GM06990 (cell line): ENCODE measurements at regions not wholly inside any gene's neighbourhood (a gene's known extent, or its start where the extent isn't known, plus 50 kb on each side); places are given as distances from the start of the nearest gene placed in this dataset.

Source experiments
- DNase-seq: peaks from one replicate; pipeline ENCODE4 v3.0.0-alpha.2; 2011; ENCODE audit not compliant: insufficient read length; ENCODE audit errors: extremely low read depth
- H3K27me3 ChIP-seq: replicated peaks from 2 replicates; pipeline ENCODE4 v1.6.0; 2011; ENCODE audit warnings: low read length; ENCODE audit not compliant: control insufficient read depth, insufficient read depth
- H3K36me3 ChIP-seq: 2 replicates; pipeline ENCODE4 v1.5.1; 2011; ENCODE audit warnings: low read length; ENCODE audit not compliant: control insufficient read depth, insufficient read depth
- H3K4me3 ChIP-seq: replicated peaks from 2 replicates; pipeline ENCODE4 v1.5.1; 2011; ENCODE audit warnings: low read depth, mild to moderate bottlenecking, control low read depth, low read length
- TF ChIP-seq, protein P1 (sequence below): IDR thresholded peaks from 2 replicates; pipeline ENCODE4 v1.5.1; 2011; ENCODE audit warnings: low read length, control low read depth, mild to moderate bottlenecking, inconsistent platforms; ENCODE audit not compliant: insufficient read depth, poor library complexity, severe bottlenecking

DNA sequence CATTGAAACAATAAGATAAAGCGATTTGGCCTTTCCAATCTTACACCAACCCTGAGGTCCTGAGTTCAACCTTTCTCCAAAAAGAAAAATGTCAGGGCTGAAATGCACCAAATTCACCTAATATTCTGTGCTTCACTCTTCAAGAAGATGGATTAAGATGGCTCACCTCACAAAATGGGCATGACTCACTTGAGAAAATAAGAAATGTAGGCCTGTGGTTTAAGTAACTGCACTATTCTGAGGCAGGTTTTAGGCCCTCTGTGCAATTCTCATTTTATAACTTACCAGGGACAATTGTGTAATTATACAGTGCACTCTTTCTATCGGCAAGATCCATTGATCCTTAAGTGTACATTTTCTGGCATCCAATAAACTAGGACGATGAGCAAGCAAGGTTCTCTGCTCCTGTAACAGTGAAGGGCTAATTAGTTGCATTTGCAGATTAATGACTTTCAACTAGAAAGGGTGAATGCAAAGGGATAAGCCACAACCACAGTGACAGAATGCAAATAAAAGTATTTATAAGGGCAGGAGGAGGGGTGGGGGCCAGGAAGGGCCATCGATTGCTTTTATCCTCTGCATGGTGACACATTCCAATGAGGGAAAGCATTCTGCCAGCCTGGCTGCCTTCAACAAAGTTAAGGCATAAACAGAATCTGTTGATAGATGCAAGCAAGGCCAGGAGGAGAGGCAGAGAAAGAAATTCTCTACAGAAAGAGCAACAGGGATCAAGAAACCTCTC, 214.5 kb downstream of the CAAP1 start:
- Histone ChIP-seq H3K27me3 (no peaks in the 10 kb centered on the region), H3K4me3 (no peak overlapping the region), H3K36me3 (no peaks in the 10 kb centered on the region)
- TF ChIP-seq, protein P1, sequence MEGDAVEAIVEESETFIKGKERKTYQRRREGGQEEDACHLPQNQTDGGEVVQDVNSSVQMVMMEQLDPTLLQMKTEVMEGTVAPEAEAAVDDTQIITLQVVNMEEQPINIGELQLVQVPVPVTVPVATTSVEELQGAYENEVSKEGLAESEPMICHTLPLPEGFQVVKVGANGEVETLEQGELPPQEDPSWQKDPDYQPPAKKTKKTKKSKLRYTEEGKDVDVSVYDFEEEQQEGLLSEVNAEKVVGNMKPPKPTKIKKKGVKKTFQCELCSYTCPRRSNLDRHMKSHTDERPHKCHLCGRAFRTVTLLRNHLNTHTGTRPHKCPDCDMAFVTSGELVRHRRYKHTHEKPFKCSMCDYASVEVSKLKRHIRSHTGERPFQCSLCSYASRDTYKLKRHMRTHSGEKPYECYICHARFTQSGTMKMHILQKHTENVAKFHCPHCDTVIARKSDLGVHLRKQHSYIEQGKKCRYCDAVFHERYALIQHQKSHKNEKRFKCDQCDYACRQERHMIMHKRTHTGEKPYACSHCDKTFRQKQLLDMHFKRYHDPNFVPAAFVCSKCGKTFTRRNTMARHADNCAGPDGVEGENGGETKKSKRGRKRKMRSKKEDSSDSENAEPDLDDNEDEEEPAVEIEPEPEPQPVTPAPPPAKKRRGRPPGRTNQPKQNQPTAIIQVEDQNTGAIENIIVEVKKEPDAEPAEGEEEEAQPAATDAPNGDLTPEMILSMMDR: no peak
- no peak for DNase-seq

DNA sequence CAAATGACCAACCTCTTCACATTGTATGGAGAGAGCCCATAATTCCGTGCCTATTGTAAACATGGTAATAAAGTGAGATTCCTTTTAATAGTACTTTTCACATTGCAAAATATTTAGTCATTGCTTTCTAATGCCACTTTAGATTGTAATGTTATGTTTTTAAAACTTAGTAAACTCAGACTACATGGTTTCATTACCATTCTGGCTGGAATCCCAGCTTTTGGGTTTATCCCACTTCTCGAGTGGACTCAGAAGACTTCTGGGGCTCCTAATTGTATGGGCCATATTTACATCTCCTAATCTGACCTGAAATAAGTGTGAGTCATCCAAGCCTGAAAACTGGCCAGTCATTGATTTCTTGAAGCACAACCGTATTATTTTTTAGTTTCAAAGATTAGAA, 217.6 kb downstream of the CAAP1 start:
- TF ChIP-seq, protein P1: no peak
- Histone ChIP-seq H3K27me3 (no peaks in the 10 kb centered on the region), H3K36me3 (no peaks in the 10 kb centered on the region), H3K4me3 (no peak overlapping the region)
- no peak for DNase-seq

DNA sequence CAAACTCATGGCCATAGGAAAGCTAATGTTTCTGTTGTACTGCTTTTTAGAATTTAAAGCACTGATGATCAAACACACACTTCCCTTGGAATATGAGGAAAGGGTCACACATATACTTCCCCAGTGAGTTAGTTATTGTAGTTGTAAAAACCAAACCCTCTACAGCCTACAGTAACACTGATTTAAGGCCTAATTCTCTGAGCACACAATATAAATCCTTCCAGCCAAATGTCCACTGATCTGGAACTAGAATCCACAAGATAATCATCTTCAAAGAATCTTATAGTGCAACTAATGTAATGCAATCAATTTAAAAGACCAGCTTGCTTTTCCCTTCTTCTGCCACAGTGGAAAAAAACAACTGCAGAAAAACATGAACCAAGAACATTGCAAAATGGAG, 219.3 kb downstream of the CAAP1 start:
- TF ChIP-seq, protein P1: no peak
- Histone ChIP-seq H3K27me3 (no peaks in the 10 kb centered on the region), H3K36me3 (no peaks in the 10 kb centered on the region), H3K4me3 (no peak overlapping the region)
- no peak for DNase-seq

DNA sequence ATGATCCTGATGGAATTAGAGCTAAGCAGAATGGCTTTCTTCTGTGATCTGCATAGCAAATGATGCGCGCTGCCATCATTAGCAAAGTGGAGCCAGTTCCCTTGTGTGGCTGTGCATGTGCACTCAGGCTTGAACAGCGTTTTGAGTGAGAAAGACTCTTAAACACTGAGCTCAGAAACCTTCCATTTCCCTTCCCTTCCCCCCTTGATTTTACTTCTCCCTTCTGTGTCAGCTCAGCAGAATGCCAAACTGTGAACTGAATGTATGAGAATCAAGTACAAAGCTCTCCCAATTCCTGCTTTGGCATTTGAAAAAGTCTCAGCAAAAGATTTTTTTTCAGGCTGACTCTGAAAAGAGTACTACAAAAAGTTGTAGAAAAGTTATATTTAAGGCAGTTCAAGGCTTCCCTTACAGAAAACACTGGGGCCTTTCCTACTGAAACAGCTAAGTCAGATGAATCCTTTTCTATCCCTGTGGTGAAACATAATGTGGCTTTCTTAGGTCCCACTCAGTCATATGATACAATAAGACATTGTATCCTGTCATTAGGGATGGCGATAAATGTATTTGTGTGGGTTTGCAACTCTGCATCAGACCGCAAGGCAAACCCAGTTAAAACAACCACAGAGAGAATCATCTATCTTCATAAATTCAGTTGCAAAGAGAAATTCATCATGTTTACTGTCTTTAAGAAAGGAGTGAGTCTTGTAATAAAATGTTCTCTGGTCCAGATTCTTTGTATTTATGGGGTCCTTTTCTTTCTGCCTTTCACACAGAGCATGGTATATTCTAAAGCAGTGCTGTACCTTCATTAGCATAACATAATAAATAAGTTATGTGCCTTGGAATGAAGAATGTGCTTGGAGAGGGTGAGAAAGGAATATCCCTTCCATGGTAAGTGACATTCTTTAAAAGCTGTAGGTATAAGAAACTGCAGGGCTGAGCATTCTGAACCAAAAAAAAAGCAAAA, 222.6 kb downstream of the CAAP1 start:
- no peaks in the 10 kb centered on the region for H3K27me3 ChIP-seq
- TF ChIP-seq, protein P1: no peak
- H3K36me3 ChIP-seq: no peaks in the 10 kb centered on the region
- no peak for DNase-seq
- no peak overlapping the region for H3K4me3 ChIP-seq

DNA sequence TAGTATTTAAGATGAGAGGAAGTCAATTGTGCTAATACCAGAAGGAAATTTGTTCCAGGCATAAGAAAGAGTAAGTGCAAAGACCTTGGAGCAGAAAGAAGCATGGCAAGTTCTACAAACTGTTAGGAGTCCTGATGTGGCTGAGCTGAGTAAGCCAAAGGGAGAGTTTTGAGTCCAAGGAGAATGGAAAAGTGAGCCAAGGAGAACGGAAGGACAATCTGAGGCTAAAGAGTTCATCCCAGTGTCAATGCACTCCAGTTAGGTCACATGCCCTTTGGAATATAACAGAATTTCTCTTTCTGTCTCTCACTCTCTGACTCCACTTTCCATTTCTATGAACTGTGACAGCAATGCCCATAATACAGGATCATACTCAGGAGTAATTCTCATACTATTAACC, 224.7 kb downstream of the CAAP1 start:
- no peak overlapping the region for H3K4me3 ChIP-seq
- no peak for DNase-seq
- TF ChIP-seq, protein P1: no peak
- H3K36me3 ChIP-seq: no peaks in the 10 kb centered on the region
- no peaks in the 10 kb centered on the region for H3K27me3 ChIP-seq
